NCI-H226 (cell line): ENCODE measurements at regions not wholly inside any gene's neighbourhood (a gene's known extent, or its start where the extent isn't known, plus 50 kb on each side); places are given as distances from the start of the nearest gene placed in this dataset.
"Not testable (repeated sequence)": the region's sequence is repeated elsewhere in the genome, so short reads cannot be mapped to it uniquely, and the experiment has no call there.

Source experiments
- DNase-seq: peaks from one replicate; pipeline ENCODE4 v3.0.0-alpha.2; 2015

- not testable (repeated sequence) for DNase-seq
Observed at GRCh38 chr16:16625140-16625539, 246.2 kb downstream of the NPIPA7 start.

GRCh38 chr16:16627865-16628264 lies 248.9 kb downstream of the NPIPA7 start:
- not testable (repeated sequence) for DNase-seq

- DNase-seq: not testable (repeated sequence)
Observed at GRCh38 chr16:16638231-16638630, 259.3 kb downstream of the NPIPA7 start.

- not testable (repeated sequence) for DNase-seq
Observed at GRCh38 chr16:16638714-16639113, 259.8 kb downstream of the NPIPA7 start.

- not testable (repeated sequence) for DNase-seq
Observed at GRCh38 chr16:16643828-16644227, 264.9 kb downstream of the NPIPA7 start.

GRCh38 chr16:16648002-16648401 lies 269.1 kb downstream of the NPIPA7 start:
- DNase-seq: not testable (repeated sequence)

GRCh38 chr16:16672180-16672812 lies 293.4 kb downstream of the NPIPA7 start:
- DNase-seq: not testable (repeated sequence)

- DNase-seq: not testable (repeated sequence)
Observed at GRCh38 chr16:16674820-16675219, 295.9 kb downstream of the NPIPA7 start.

GRCh38 chr16:16721849-16722248 lies 342.9 kb downstream of the NPIPA7 start:
- DNase-seq: not testable (repeated sequence)

GRCh38 chr16:16722666-16723065 lies 343.7 kb downstream of the NPIPA7 start:
- DNase-seq: not testable (repeated sequence)

- not testable (repeated sequence) for DNase-seq
Observed at GRCh38 chr16:16723819-16724519, 345.0 kb downstream of the NPIPA7 start.

GRCh38 chr16:16727048-16727447 lies 348.1 kb downstream of the NPIPA7 start:
- not testable (repeated sequence) for DNase-seq

- not testable (repeated sequence) for DNase-seq
Observed at GRCh38 chr16:16742573-16742972, 363.6 kb downstream of the NPIPA7 start.

GRCh38 chr16:16754992-16755667 lies 376.2 kb downstream of the NPIPA7 start:
- DNase-seq: not testable (repeated sequence)

- DNase-seq: no peak
Observed at GRCh38 chr16:16763449-16763848, 384.5 kb downstream of the NPIPA7 start.

GRCh38 chr16:16770717-16771116 lies 391.8 kb downstream of the NPIPA7 start:
- DNase-seq: not testable (repeated sequence)

- no peak for DNase-seq
Observed at GRCh38 chr16:16774389-16774788, 395.4 kb downstream of the NPIPA7 start.

- DNase-seq: no peak
Observed at GRCh38 chr16:16778332-16778731, 399.4 kb downstream of the NPIPA7 start.

- no peak for DNase-seq
Observed at GRCh38 chr16:16780588-16780987, 401.6 kb downstream of the NPIPA7 start.

- no peak for DNase-seq
Observed at GRCh38 chr16:16782153-16782552, 403.2 kb downstream of the NPIPA7 start.

GRCh38 chr16:16788004-16788403 lies 409.1 kb downstream of the NPIPA7 start:
- no peak for DNase-seq

- no peak for DNase-seq
Observed at GRCh38 chr16:16790597-16790996, 411.7 kb downstream of the NPIPA7 start.

GRCh38 chr16:16791051-16791450 lies 412.1 kb downstream of the NPIPA7 start:
- no peak for DNase-seq

GRCh38 chr16:16797239-16797638 lies 418.3 kb downstream of the NPIPA7 start:
- DNase-seq: no peak
